ENCODE measurements at regions not wholly inside any gene's neighbourhood (a gene's known extent, or its start where the extent isn't known, plus 50 kb on each side); places are given as distances from the start of the nearest gene placed in this dataset.
"Not testable (repeated sequence)": the region's sequence is repeated elsewhere in the genome, so short reads cannot be mapped to it uniquely, and the experiment has no call there.

DNA sequence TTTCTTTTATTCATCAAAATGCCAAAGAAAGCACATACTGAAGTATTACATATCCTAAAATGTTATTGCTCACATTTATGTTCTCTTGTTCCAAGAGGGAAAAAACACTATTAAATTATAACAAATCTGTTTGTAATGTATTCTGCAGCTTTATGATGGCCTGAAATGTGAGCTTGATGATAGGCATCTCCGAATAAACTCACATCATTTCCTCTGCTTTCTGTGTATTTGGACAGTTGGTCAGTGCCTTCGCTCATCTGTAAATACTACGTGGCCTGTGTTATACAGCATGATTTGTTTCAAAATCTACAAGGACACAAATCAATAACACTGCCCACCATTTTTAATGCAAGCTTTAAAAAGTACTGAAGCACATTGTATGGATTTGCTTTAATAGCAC, 672.8 kb upstream of the SYT4 start:
- H3K36me3 Mint-ChIP-seq: peaks cover 1% of the 10 kb centered on the region
- no peaks in the 10 kb centered on the region for H3K9me3 Mint-ChIP-seq
- no peaks in the 10 kb centered on the region for H3K27me3 Mint-ChIP-seq
- no peak overlapping the region for H3K27ac Mint-ChIP-seq
- H3K4me3 Mint-ChIP-seq: no peak overlapping the region
- H3K4me1 Mint-ChIP-seq: no peaks in the 10 kb centered on the region

DNA sequence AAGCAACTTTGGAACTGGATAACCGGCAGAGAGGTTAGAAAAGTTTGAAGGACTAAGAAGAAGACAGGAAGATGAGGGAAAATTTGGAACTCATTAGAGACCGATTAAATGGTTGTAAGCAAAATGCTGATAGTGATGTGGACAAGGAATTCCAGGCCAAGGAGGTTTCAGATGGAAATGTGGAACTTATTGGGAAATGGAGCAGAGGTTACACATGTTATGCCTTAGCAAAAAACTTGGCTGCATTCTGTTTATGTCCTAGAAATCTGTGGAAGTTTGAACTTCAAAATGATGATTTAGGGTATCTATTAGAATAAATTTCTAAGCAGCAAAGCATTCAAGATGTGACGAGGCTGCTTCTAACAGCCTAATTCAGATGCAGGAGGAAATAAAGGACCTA, 675.1 kb upstream of the SYT4 start:
- H3K27me3 Mint-ChIP-seq: no peaks in the 10 kb centered on the region
- H3K4me1 Mint-ChIP-seq: no peaks in the 10 kb centered on the region
- H3K9me3 Mint-ChIP-seq: no peaks in the 10 kb centered on the region
- no peak overlapping the region for H3K4me3 Mint-ChIP-seq
- peaks cover 1% of the 10 kb centered on the region for H3K36me3 Mint-ChIP-seq
- no peak overlapping the region for H3K27ac Mint-ChIP-seq

DNA sequence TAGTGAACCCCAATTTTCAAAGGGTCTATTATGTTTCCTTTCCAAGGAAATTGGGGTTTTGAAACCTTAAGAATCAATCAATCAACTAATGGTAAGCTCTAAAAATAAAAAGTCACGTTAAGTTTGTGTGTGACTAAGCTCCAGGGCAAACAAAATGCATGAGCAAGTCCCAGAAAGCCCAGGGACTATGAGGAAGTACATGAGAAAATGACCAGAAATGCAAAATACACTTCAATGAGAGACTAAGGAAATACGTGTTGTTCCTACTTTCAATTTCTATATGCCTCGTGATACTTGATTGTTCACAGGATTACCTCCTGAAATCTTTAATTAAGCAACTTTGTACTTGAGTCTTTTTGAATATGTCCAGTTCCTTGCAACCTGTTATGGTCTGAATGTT, 684.4 kb upstream of the SYT4 start:
- Mint-ChIP-seq H3K36me3 (no peaks in the 10 kb centered on the region), H3K4me1 (peaks cover 0 to 5% (median 3%) of the 10 kb centered on the region in 3 donors), H3K27me3 (peaks cover 3% of the 10 kb centered on the region), H3K4me3 (peak overlapping the region in 3 of 4 donors; percentile 46 to 51 (median 51)), H3K27ac (no peak overlapping the region), H3K9me3 (no peaks in the 10 kb centered on the region)

DNA sequence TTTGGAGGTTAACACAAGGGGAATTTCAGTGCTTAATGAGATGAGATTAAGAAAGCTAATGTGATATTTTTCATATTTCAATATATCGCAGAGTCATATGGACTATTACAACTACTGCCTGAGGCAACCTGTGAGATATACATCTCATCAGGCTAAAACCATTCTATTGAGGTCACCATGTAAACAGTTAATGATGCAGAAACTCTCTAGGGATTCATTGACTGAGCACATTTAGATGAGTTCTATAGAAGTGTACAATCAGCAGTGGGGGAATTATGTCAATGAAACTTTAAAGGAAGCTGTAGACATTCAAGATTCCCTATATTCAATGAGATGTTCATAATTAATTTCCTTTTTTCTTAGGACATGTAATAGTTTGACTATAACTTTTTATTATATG, 687.4 kb upstream of the SYT4 start:
- no peak overlapping the region for H3K4me3 Mint-ChIP-seq

DNA sequence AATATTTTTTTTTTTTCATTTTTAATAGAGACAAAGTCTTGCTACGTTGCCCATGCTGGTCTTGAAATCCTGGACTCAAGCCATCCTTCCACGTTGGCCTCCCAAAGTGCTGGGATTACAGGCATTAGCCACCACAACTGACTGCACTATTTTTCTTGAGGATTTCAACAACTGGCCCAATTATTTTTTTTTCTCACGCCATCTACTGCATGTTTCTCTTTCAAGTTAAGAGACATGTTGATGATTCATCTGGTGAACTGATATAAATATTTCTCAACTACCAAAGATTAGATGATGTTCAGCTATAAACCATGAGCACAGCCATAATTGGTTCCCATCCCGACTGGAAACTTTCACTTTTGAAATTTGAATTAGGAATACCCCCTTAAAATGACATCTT, 688.4 kb upstream of the SYT4 start:
- no peak overlapping the region for H3K27ac Mint-ChIP-seq
- peaks cover 3% of the 10 kb centered on the region for H3K27me3 Mint-ChIP-seq
- H3K36me3 Mint-ChIP-seq: no peaks in the 10 kb centered on the region
- H3K4me1 Mint-ChIP-seq: peaks cover 0 to 5% (median 3%) of the 10 kb centered on the region in 3 donors
- no peaks in the 10 kb centered on the region for H3K9me3 Mint-ChIP-seq
- no peak overlapping the region for H3K4me3 Mint-ChIP-seq

More for the DNA sequence above, 687.4 kb upstream of the SYT4 start:
- Mint-ChIP-seq H3K27ac (no peak overlapping the region), H3K27me3 (peaks cover 3% of the 10 kb centered on the region), H3K4me1 (peaks cover 0 to 5% (median 3%) of the 10 kb centered on the region in 3 donors), H3K9me3 (no peaks in the 10 kb centered on the region), H3K36me3 (no peaks in the 10 kb centered on the region)

DNA sequence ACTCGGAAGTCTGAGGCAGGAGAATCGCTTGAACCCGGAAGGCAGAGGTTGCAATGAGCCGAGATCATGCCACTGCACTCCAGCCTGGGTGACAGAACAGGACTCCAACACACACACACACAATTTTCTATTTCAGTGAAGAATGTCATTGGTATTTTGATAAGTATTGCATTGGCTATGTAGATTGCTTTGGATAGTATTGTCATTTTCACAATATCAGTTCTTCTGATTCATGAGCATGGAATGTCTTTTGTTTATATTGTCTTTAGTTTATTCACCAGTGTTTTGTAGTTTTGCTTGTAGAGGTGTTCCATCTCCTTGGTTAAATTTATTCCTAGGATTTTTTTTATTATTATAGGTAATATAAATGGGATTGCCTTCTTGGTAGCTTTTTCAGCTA, 693.4 kb upstream of the SYT4 start:
- no peaks in the 10 kb centered on the region for H3K36me3 Mint-ChIP-seq
- H3K4me1 Mint-ChIP-seq: no peaks in the 10 kb centered on the region
- H3K4me3 Mint-ChIP-seq: no peak overlapping the region
- no peaks in the 10 kb centered on the region for H3K9me3 Mint-ChIP-seq
- H3K27me3 Mint-ChIP-seq: peaks cover 1% of the 10 kb centered on the region
- no peak overlapping the region for H3K27ac Mint-ChIP-seq

DNA sequence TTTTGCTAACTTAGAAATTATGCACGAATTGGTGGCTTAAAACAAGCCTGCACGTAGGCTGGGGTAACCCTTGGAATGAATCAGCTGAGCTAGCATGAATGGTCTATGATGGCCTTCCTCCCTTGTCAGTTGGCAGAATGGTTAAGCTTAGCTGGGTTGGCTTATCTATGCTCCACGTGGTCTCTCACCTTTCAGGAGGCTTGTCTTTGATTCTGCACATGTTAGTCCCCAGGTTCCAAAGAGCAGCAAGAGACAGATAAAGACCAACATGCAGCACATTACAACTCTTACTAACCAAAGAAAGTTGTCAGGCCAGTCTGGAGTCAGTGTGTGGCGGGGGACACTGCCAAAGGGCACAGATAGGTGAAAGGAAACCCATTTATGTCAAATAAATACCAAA, 700.9 kb upstream of the SYT4 start:
- Mint-ChIP-seq H3K9me3 (peaks cover 0 to 2% (median 0%) of the 10 kb centered on the region in 3 donors), H3K36me3 (no peaks in the 10 kb centered on the region), H3K27ac (no peak overlapping the region), H3K27me3 (no peaks in the 10 kb centered on the region), H3K4me3 (no peak overlapping the region), H3K4me1 (no peaks in the 10 kb centered on the region)

DNA sequence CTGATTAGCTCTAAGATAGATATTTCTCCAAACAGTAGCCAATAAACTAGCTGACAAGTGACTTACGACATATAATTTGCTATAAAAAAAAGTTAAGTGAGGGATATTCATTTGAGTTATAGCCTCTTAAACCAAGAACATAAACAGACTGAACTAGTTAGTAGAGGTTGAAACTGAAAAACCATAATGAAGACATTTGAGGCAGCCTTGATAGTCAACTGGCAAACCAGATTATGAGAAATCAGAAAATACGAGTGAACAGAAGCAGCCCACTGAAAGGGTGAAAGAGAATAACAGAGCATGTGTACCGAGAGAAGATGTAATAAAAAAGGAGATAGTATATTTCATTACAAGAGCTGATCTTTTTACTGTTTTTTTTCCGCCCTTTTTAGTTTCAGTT, 698.1 kb upstream of the SETBP1 start:
- no peaks in the 10 kb centered on the region for H3K36me3 Mint-ChIP-seq
- H3K9me3 Mint-ChIP-seq: peaks cover 2 to 4% (median 3%) of the 10 kb centered on the region in 3 donors
- peaks cover 0 to 1% (median 0%) of the 10 kb centered on the region in 3 donors for H3K4me1 Mint-ChIP-seq

DNA sequence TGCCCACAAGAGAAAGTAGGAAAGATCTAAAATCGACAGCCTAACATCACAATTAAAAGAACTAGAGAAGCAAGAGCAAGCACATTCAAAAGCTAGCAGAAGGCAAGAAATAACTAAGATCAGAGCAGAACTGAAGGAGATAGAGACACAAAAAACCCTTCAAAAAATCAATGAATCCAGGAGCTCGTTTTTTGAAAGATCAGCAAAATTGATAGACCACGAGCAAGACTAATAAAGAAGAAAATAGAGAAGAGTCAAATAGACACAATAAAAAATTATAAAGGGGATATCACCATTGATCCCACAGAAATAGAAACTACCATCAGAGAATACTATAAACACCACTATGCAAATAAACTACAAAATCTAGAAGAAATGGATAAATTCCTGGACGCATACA, 693.6 kb upstream of the SETBP1 start:
- not testable (repeated sequence) for H3K9me3 Mint-ChIP-seq, H3K4me3 Mint-ChIP-seq, H3K4me1 Mint-ChIP-seq, H3K27me3 Mint-ChIP-seq, H3K27ac Mint-ChIP-seq, H3K36me3 Mint-ChIP-seq

More for the DNA sequence above, 698.1 kb upstream of the SETBP1 start:
- no peak overlapping the region for H3K4me3 Mint-ChIP-seq
- no peak overlapping the region for H3K27ac Mint-ChIP-seq
- H3K27me3 Mint-ChIP-seq: peaks cover 2% of the 10 kb centered on the region

DNA sequence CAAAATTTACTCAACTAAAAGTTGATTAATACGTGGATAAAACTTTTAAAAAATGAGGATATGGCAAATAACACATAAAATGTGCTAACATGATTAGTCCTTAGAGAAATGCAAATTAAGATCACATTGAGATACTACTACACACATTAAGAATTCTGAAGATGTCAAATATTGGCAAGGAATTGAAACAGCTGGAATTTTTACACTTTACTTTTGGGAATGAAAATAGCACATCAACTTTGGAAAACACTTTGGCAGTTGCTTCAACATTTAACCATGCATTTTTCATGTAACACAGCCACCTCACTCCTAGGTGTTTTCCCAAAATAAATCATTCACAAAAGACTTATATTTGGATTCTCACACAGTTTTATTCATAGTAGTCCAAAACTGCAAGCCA, 687.9 kb upstream of the SETBP1 start:
- Mint-ChIP-seq H3K27me3 (no peaks in the 10 kb centered on the region), H3K4me1 (no peaks in the 10 kb centered on the region), H3K9me3 (peaks cover 0 to 5% (median 4%) of the 10 kb centered on the region in 3 donors), H3K27ac (no peak overlapping the region), H3K4me3 (no peak overlapping the region), H3K36me3 (no peaks in the 10 kb centered on the region)

DNA sequence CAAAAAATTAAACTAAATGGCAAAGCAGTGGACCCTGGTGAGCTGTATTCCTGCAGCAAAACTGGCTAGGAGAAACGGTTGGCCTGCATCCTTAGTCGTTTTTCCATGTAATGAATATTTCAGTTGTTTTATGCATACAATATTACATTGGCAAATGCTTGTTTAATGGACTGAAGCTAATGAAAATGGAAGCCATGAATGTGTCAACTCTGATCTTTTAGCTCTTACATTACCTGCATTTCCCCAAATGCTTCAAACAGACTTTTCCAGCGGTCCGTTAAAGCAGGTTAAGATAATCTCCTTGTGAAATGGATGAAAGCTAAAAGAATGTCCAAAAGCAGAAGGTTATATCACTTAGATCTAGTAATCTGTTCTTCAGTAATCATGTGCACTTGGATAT, 686.3 kb upstream of the SETBP1 start:
- Mint-ChIP-seq H3K36me3 (no peaks in the 10 kb centered on the region), H3K27me3 (no peaks in the 10 kb centered on the region), H3K27ac (no peak overlapping the region), H3K9me3 (peaks cover 0 to 2% (median 0%) of the 10 kb centered on the region in 3 donors), H3K4me3 (no peak overlapping the region), H3K4me1 (no peaks in the 10 kb centered on the region)

DNA sequence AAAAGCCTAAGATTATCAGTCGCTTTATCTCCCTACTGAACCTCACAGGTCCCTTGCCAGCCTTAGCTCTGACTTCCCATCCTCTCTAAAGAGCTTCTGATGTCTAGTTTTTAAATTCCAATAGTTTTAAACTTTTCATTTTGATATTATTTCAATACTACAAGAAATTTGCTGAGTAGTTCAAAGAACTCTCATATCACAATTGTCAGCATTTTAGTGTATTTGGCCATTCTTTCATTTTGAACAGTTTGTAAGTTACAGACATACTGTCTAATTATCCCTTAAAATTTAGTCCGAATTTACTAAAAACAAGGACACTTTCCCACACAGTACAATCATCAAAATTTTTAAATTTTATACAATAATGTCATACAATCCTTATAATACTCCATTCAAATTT, 666.8 kb upstream of the SETBP1 start:
- H3K4me3 Mint-ChIP-seq: no peak overlapping the region

DNA sequence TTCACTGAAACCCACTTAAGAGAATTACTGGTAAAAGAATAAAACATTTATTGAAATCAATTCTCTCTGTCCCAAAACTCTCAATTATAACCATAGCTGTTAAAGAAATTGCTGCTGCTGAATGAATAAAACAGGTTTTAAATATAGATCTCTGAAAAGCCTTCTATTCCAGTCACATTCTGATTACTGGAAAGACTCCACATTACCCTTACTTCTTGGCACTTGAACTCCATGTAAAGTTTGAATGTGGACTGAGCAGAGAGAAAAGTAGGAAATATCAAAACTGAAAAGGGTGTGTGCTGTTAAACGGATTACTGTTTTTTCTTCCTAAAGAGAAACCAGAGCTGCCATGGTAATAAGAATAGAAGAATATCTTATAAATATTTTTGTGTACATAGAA, 655.3 kb upstream of the SETBP1 start:
- Mint-ChIP-seq H3K4me1 (no peaks in the 10 kb centered on the region), H3K4me3 (no peak overlapping the region), H3K27ac (no peak overlapping the region)

More for the DNA sequence above, 666.8 kb upstream of the SETBP1 start:
- H3K4me1 Mint-ChIP-seq: no peaks in the 10 kb centered on the region
- peaks cover 0 to under 1% (median 0%) of the 10 kb centered on the region in 3 donors for H3K9me3 Mint-ChIP-seq
- peaks cover 2% of the 10 kb centered on the region for H3K27me3 Mint-ChIP-seq
- no peaks in the 10 kb centered on the region for H3K36me3 Mint-ChIP-seq
- H3K27ac Mint-ChIP-seq: no peak overlapping the region

DNA sequence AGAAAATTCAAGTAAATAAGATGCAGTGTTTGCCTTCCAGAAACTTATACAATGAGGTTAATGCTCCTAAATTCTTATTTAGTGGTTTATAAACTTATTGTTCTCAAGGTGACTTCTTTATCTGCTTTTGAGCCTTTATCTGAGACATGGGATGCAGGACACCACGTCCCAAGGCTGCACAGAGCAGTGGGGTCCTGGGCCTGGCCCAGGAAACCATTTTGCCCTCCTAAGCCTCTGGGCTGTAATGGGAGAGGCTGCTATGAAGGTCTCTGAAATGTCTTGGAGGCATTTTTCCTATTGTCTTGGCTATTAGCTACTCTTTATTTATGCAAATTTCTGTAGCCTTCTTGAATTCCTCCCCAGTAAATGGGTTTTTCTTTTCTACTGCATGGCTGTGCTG, 652.6 kb upstream of the SETBP1 start:
- H3K27ac Mint-ChIP-seq: no peak overlapping the region
- H3K9me3 Mint-ChIP-seq: peaks cover 0 to 5% (median 2%) of the 10 kb centered on the region in 3 donors
- no peaks in the 10 kb centered on the region for H3K27me3 Mint-ChIP-seq
- no peaks in the 10 kb centered on the region for H3K4me1 Mint-ChIP-seq
- peak overlapping the region in 1 of 4 donors; percentile 28 for H3K4me3 Mint-ChIP-seq
- H3K36me3 Mint-ChIP-seq: no peaks in the 10 kb centered on the region

More for the DNA sequence above, 655.3 kb upstream of the SETBP1 start:
- no peaks in the 10 kb centered on the region for H3K27me3 Mint-ChIP-seq
- peaks cover 0 to 5% (median 0%) of the 10 kb centered on the region in 3 donors for H3K9me3 Mint-ChIP-seq
- H3K36me3 Mint-ChIP-seq: no peaks in the 10 kb centered on the region

DNA sequence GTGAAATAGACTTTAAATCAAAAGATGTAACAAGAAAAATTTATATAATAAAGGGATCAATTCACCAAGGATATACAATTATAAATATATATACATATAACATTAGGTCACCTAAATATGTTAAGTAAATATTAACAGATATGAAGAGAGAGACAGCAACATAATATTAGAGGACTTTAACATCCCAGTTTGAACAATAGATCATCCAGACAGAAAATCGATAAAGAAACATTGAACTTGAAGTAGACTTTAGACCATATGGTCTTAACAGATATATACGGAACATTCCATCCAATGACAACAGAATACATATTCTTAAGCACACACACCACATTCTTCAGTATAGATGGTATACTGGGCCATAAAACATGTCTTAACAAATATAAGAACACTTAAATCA, 649.6 kb upstream of the SETBP1 start:
- Mint-ChIP-seq H3K36me3 (no peaks in the 10 kb centered on the region), H3K27me3 (no peaks in the 10 kb centered on the region), H3K27ac (no peak overlapping the region), H3K4me3 (no peak overlapping the region), H3K4me1 (no peaks in the 10 kb centered on the region), H3K9me3 (peaks cover 0 to 5% (median 2%) of the 10 kb centered on the region in 3 donors)

DNA sequence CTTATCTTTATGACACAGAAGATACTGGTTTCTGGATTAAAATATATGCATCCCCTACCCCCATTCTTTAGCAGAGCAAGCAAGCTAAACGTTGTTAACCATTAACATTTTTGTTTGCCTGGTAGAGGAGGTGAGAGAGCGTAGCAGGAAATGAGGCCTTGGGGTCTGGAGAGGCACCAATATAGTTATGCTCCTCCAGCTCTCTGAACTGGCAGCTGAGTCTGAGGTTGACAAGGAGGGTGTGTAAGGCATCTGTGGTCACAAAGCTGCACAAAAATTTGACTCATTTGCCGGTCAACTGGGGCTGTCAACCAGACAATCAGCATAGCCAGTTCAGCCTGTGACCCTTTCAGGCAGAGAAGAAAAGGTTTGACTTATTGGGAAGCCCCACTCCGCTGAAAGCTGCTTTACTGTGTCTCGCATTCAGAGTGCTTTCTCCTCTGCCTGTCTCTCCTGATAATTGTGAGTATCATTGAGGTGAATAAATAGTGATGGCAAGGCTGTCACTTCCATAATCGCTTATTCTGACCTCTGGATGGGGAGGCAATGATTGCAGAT, 647.5 kb upstream of the SETBP1 start:
- Mint-ChIP-seq H3K9me3 (peaks cover 0 to 5% (median 2%) of the 10 kb centered on the region in 3 donors), H3K27ac (no peak overlapping the region), H3K36me3 (no peaks in the 10 kb centered on the region), H3K4me1 (no peaks in the 10 kb centered on the region), H3K4me3 (no peak overlapping the region), H3K27me3 (no peaks in the 10 kb centered on the region)
